Activated T-helper 17 cell treated with anti-CD3 and anti-CD28 coated beads, Interleukin-2, amount 50 U/mL, for 72 hours (primary cell): ENCODE measurements at regions not wholly inside any gene's neighbourhood (a gene's known extent, or its start where the extent isn't known, plus 50 kb on each side); places are given as distances from the start of the nearest gene placed in this dataset.

ENCODE experiments used
- ATAC-seq: fragments of 150-1000 bp; cut with Tn5 transposase; replicated peaks from 2 replicates; pipeline ENCODE4 v1.10.0; 2021; ENCODE audit warnings: mild to moderate bottlenecking, moderate library complexity
- H3K27ac Mint-ChIP-seq: one replicate; pipeline ENCODE4 v1.8.0; 2022; ENCODE audit warnings: mixed read lengths
- H3K27me3 Mint-ChIP-seq: one replicate; pipeline ENCODE4 v1.8.0; 2022; ENCODE audit warnings: mixed read lengths
- H3K36me3 Mint-ChIP-seq: one replicate; pipeline ENCODE4 v1.8.0; 2022; ENCODE audit warnings: low read depth, mild to moderate bottlenecking, mixed read lengths
- H3K4me1 Mint-ChIP-seq: one replicate; pipeline ENCODE4 v1.8.0; 2022; ENCODE audit warnings: mixed read lengths
- H3K4me3 Mint-ChIP-seq: one replicate; pipeline ENCODE4 v1.8.0; 2022; ENCODE audit warnings: mild to moderate bottlenecking, mixed read lengths
- H3K9me3 Mint-ChIP-seq: one replicate; pipeline ENCODE4 v1.8.0; 2022; ENCODE audit warnings: mixed read lengths

- Mint-ChIP-seq H3K4me1 (peaks cover 6% of the 10 kb centered on the region), H3K9me3 (no peaks in the 10 kb centered on the region), H3K27me3 (peaks cover 5% of the 10 kb centered on the region), H3K36me3 (no peaks in the 10 kb centered on the region), H3K4me3 (no peak overlapping the region), H3K27ac (no peak overlapping the region)
- peak; percentile 94 for ATAC-seq
Observed at GRCh38 chr3:152021951-152022461, 148.6 kb downstream of the SUCNR1 start.

DNA sequence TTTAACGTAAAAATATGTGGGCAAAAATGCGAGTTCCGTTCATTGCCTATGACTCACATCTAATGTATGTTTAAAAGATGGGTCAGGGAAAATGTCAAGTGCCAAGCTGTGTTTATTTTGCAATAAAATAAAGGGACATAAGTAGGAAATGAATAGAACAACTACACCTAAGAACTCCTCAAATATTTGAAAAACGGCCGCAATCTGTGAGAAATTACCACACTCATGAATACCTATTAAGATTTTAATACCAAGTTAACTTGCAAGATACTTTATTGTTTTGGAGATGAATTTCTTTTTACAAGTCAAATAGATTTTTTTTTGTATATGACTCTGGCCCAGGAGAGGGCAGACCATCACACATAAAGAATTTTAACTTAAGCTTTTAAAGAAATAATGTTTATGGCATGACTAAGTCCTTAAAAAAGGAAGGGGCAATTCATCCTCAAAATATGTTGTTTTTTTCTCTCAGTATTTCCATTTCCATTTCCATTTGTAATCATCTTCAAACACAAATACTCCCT, 152.7 kb downstream of the SUCNR1 start:
- H3K36me3 Mint-ChIP-seq, result no peaks in the 10 kb centered on the region
- no peak for ATAC-seq
- no peak overlapping the region for H3K27ac Mint-ChIP-seq
- H3K4me1 Mint-ChIP-seq, result peaks cover 6% of the 10 kb centered on the region
- no peaks in the 10 kb centered on the region for H3K9me3 Mint-ChIP-seq
- no peak overlapping the region for H3K4me3 Mint-ChIP-seq
- H3K27me3 Mint-ChIP-seq, result no peaks in the 10 kb centered on the region

GRCh38 chr3:152030320-152030719, 156.9 kb downstream of the SUCNR1 start:
- no peak for ATAC-seq
- H3K9me3 Mint-ChIP-seq, result peaks cover 3% of the 10 kb centered on the region
- no peak overlapping the region for H3K27ac Mint-ChIP-seq
- H3K36me3 Mint-ChIP-seq, result no peaks in the 10 kb centered on the region
- no peaks in the 10 kb centered on the region for H3K4me1 Mint-ChIP-seq
- no peaks in the 10 kb centered on the region for H3K27me3 Mint-ChIP-seq
- no peak overlapping the region for H3K4me3 Mint-ChIP-seq

DNA sequence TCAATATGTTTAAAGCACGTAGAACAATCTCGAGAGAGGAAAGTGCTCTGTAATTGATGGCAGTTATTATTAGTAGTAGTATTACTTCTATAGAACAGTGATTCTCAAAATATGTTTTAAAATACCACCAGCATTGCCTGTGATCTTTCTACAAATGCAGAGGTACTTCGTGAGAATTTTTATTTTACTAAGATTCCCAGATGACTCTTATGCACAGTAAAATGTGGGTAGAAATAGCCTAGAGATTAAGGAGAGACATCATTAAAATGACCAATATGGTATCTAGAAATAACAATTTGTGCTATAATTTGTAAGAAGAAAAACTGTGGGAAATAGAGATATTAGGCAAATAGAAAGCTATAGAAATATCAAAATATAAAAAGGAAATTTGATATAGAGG, 157.9 kb downstream of the SUCNR1 start:
- Mint-ChIP-seq H3K27me3 (no peaks in the 10 kb centered on the region), H3K4me1 (no peaks in the 10 kb centered on the region), H3K36me3 (no peaks in the 10 kb centered on the region), H3K27ac (no peak overlapping the region), H3K4me3 (no peak overlapping the region), H3K9me3 (peaks cover 5% of the 10 kb centered on the region)
- no peak for ATAC-seq

GRCh38 chr3:152037297-152037696, 163.9 kb downstream of the SUCNR1 start:
- Mint-ChIP-seq H3K27me3 (no peaks in the 10 kb centered on the region), H3K4me1 (no peaks in the 10 kb centered on the region), H3K27ac (no peak overlapping the region), H3K36me3 (no peaks in the 10 kb centered on the region), H3K4me3 (no peak overlapping the region), H3K9me3 (peaks cover 5% of the 10 kb centered on the region)
- no peak for ATAC-seq

- Mint-ChIP-seq H3K4me1 (no peaks in the 10 kb centered on the region), H3K36me3 (no peaks in the 10 kb centered on the region), H3K9me3 (peaks cover 5% of the 10 kb centered on the region), H3K27me3 (no peaks in the 10 kb centered on the region), H3K4me3 (no peak overlapping the region), H3K27ac (no peak overlapping the region)
- no peak for ATAC-seq
Observed at GRCh38 chr3:152037953-152038352, 164.5 kb downstream of the SUCNR1 start.

DNA sequence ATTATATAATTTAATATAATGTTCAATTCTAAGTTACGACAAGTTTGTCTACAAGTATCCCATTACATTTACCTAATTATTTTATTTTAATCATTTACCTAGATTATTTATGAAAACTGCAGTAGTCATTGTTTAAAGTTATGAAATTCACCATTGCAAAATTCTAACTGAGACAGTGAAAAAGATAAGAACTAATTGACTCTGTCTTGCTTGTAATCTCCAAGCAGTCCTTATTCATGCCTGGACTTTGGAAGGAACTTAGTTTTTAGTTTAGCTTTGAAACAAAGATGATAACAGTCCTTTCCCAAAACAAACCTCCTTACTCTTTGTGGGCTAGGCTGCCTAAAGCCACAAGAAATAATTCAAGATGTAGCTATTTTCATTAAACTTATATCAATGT, 165.0 kb downstream of the SUCNR1 start:
- Mint-ChIP-seq H3K4me3 (no peak overlapping the region), H3K36me3 (no peaks in the 10 kb centered on the region), H3K9me3 (peaks cover 5% of the 10 kb centered on the region), H3K27ac (no peak overlapping the region), H3K4me1 (no peaks in the 10 kb centered on the region), H3K27me3 (no peaks in the 10 kb centered on the region)
- ATAC-seq, result no peak

GRCh38 chr3:152039887-152040286, 166.4 kb downstream of the SUCNR1 start:
- H3K9me3 Mint-ChIP-seq, result peaks cover 5% of the 10 kb centered on the region
- H3K4me3 Mint-ChIP-seq, result no peak overlapping the region
- no peaks in the 10 kb centered on the region for H3K36me3 Mint-ChIP-seq
- no peaks in the 10 kb centered on the region for H3K4me1 Mint-ChIP-seq
- no peak overlapping the region for H3K27ac Mint-ChIP-seq
- H3K27me3 Mint-ChIP-seq, result peaks cover 3% of the 10 kb centered on the region
- ATAC-seq, result peak; percentile 93

DNA sequence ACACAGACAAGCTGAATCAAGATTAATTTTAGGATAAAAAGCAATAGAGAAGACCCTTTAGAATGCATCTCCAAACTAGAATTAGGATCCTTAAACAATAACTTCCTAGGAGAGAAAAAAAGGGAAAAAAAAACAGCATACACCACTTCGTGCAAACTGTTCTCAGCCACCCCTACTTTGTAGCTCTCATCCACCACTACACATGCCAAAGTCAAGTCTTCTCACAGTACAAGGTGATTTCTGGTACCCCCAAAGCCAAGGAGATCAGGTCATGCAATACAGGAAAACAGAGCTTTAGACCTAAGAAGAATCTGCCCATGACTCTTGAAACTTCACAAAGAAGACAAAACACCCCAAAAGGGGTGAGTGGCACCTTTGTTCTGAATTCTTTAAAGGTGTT, 166.9 kb downstream of the SUCNR1 start:
- Mint-ChIP-seq H3K9me3 (peaks cover 2% of the 10 kb centered on the region), H3K4me3 (no peak overlapping the region), H3K4me1 (no peaks in the 10 kb centered on the region), H3K27me3 (peaks cover 3% of the 10 kb centered on the region), H3K36me3 (no peaks in the 10 kb centered on the region), H3K27ac (no peak overlapping the region)
- no peak for ATAC-seq

- no peak for ATAC-seq
Observed at GRCh38 chr3:152043620-152044019, 170.2 kb downstream of the SUCNR1 start.

DNA sequence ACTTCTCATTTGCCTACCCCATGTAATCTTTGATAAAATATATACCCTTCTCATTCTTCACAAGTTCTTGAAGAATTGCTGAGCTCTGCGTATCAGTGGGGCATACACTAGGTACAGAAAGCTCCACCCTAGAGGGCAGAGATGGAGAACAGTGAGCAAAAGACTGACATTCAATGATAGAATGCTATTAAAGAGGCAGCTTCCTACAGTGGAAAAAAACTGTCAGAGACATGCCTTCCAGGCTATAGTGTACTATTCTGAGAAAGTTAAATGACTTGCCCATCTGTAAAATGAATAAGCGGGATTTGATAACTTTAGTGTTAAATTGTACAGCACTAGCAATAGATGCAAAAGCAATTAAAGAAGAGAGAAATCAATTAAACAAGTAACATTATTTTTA, 172.8 kb downstream of the SUCNR1 start:
- peak; percentile 26 for ATAC-seq

More at GRCh38 chr3:152043620-152044019, 170.2 kb downstream of the SUCNR1 start:
- no peak overlapping the region for H3K27ac Mint-ChIP-seq
- no peaks in the 10 kb centered on the region for H3K9me3 Mint-ChIP-seq
- no peak overlapping the region for H3K4me3 Mint-ChIP-seq
- H3K4me1 Mint-ChIP-seq, result no peaks in the 10 kb centered on the region
- H3K27me3 Mint-ChIP-seq, result peaks cover 3% of the 10 kb centered on the region
- no peaks in the 10 kb centered on the region for H3K36me3 Mint-ChIP-seq

DNA sequence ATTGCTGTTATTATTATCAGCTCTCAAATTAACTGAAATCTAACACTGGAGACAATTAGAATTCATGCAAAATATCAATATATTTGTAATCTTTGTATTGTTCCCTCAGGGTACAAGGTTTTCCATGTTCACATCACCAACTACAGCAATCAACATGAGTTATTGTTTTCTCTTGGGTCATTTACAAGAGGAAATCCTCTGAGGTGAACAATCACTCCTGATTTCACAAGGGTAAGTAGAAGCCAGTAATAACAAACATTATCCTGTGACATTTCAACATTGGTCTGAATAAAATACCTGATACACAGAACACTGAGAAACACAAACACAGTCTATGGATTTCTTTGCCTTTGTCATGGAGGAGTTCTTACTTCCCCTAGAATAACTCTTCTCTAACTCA, 174.0 kb downstream of the SUCNR1 start:
- no peak overlapping the region for H3K4me3 Mint-ChIP-seq
- no peaks in the 10 kb centered on the region for H3K36me3 Mint-ChIP-seq
- H3K27me3 Mint-ChIP-seq, result peaks cover 3% of the 10 kb centered on the region
- ATAC-seq, result no peak
- no peaks in the 10 kb centered on the region for H3K9me3 Mint-ChIP-seq
- H3K27ac Mint-ChIP-seq, result no peak overlapping the region
- H3K4me1 Mint-ChIP-seq, result no peaks in the 10 kb centered on the region

More for the DNA sequence above, 172.8 kb downstream of the SUCNR1 start:
- Mint-ChIP-seq H3K4me3 (no peak overlapping the region), H3K9me3 (no peaks in the 10 kb centered on the region), H3K27ac (no peak overlapping the region), H3K4me1 (no peaks in the 10 kb centered on the region), H3K36me3 (no peaks in the 10 kb centered on the region), H3K27me3 (peaks cover 3% of the 10 kb centered on the region)

GRCh38 chr3:152048831-152049230, 175.4 kb downstream of the SUCNR1 start:
- H3K36me3 Mint-ChIP-seq, result no peaks in the 10 kb centered on the region
- no peaks in the 10 kb centered on the region for H3K9me3 Mint-ChIP-seq
- peaks cover 3% of the 10 kb centered on the region for H3K27me3 Mint-ChIP-seq
- H3K4me3 Mint-ChIP-seq, result no peak overlapping the region
- no peak for ATAC-seq
- H3K27ac Mint-ChIP-seq, result no peak overlapping the region
- no peaks in the 10 kb centered on the region for H3K4me1 Mint-ChIP-seq

DNA sequence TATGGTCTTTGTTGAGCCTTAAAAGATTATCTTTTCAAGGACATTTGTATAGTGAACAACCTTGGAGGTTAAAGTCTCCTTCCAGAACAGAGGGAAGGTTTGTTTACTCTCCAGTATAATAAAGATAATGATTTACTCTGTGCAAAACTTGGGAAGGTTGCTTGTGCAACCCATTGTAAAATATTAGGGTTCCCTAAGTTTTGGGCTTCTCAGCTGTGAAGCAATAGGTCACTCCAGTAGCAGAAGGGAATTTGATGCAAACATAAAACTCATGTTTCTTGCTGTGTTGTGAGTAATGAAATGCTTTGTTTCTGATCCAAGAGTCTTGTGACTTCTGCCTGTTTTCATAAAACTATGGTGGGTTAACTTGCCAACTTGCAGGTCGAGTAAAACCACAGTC, 177.5 kb downstream of the SUCNR1 start:
- H3K27me3 Mint-ChIP-seq, result no peaks in the 10 kb centered on the region
- no peak overlapping the region for H3K27ac Mint-ChIP-seq
- H3K36me3 Mint-ChIP-seq, result no peaks in the 10 kb centered on the region
- H3K9me3 Mint-ChIP-seq, result no peaks in the 10 kb centered on the region
- H3K4me1 Mint-ChIP-seq, result no peaks in the 10 kb centered on the region
- ATAC-seq, result no peak
- no peak overlapping the region for H3K4me3 Mint-ChIP-seq

DNA sequence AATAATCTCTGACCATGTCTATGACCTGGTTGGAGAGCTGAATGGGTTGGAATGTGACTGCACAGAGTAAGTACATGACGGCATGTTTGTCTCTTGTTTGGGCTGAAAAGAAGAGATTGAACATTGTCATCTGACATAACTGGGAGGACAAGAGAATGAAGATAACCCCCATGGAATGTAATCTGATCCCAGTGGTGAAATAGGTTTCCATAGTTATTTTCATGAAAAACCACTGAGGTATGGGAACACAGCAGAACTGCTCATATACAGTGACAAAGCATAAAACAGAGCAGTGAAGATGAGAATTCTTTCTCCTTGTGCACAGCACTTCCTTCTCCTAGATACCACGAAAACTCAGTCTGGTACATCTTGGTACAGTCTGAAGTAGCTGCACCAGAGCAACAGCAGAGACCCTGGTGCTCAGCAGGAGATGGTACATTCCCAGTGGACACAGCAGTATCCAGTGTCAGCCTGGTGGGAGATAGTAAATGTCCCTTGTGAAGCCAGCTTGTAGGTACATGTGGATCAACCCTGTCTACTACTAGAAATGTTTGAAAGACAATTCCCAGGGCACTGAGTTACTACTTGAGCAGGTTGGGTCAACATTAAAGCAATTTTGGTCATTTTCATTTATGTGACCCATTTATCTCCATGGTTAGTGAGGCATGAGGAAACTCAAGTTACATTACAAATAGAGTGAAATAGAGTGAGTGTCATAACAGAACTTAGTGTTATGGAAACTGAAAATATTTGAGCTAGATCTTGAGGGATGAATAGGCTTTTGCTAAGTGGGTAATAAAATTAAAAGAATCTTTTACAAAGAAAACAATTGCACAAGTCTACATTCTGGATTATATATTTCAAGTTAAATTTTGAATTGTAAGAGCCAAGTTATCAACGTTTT, 178.3 kb downstream of the SUCNR1 start:
- no peak overlapping the region for H3K4me3 Mint-ChIP-seq
- peak; percentile 54 for ATAC-seq
- no peaks in the 10 kb centered on the region for H3K36me3 Mint-ChIP-seq
- no peak overlapping the region for H3K27ac Mint-ChIP-seq
- H3K9me3 Mint-ChIP-seq, result no peaks in the 10 kb centered on the region
- no peaks in the 10 kb centered on the region for H3K4me1 Mint-ChIP-seq
- no peaks in the 10 kb centered on the region for H3K27me3 Mint-ChIP-seq
